Mesodermal cell (in vitro differentiated cells): ENCODE measurements at regions not wholly inside any gene's neighbourhood (a gene's known extent, or its start where the extent isn't known, plus 50 kb on each side); places are given as distances from the start of the nearest gene placed in this dataset.
"Not testable (repeated sequence)": the region's sequence is repeated elsewhere in the genome, so short reads cannot be mapped to it uniquely, and the experiment has no call there.

ENCODE experiments used
- H3K27ac ChIP-seq: 2 replicates; pipeline ENCODE4 v1.7.0; 2013; ENCODE audit warnings: mild to moderate bottlenecking, low read depth, low read length, moderate library complexity; ENCODE audit not compliant: severe bottlenecking
- H3K36me3 ChIP-seq: 2 replicates; pipeline ENCODE4 v1.7.1; 2013; ENCODE audit warnings: mild to moderate bottlenecking, low read length, moderate library complexity; ENCODE audit not compliant: control insufficient read depth, insufficient read depth
- H3K4me1 ChIP-seq: one replicate; pipeline ENCODE4 v1.7.1; 2013; ENCODE audit warnings: mild to moderate bottlenecking, low read length; ENCODE audit not compliant: insufficient read depth, control insufficient read depth, poor library complexity, severe bottlenecking
- H3K4me3 ChIP-seq: 2 replicates; pipeline ENCODE4 v1.7.0; 2013; ENCODE audit warnings: low read length, control low read depth, mild to moderate bottlenecking; ENCODE audit not compliant: insufficient read depth, poor library complexity, severe bottlenecking; ENCODE audit errors: extremely low read depth
- H3K9me3 ChIP-seq: 2 replicates; pipeline ENCODE4 v1.7.1; 2013; ENCODE audit warnings: mild to moderate bottlenecking, low read length, moderate library complexity; ENCODE audit not compliant: control insufficient read depth
- WGBS, 2 experiments: methylation state at CpG; one replicate each; pipeline ENCODE4 v1.1.5; 2013; ENCODE audit warnings: missing lambda C conversion rate in 2 of 2; ENCODE audit not compliant: insufficient coverage in 2 of 2; 5-methylcytosine and 5-hydroxymethylcytosine counted together

- WGBS, 2 experiments, result 58 to 67% methylated on average over 3 of the region's 3 CpGs
- no peaks in the 10 kb centered on the region for H3K9me3 ChIP-seq
- H3K36me3 ChIP-seq, result no peaks in the 10 kb centered on the region
- H3K4me1 ChIP-seq, result no peaks in the 10 kb centered on the region
- H3K4me3 ChIP-seq, result no peak overlapping the region
- H3K27ac ChIP-seq, result no peak overlapping the region
Observed at GRCh38 chr1:4066860-4067599, 167.0 kb upstream of the C1orf174 start.

GRCh38 chr1:4068076-4068475 is 168.0 kb upstream of the C1orf174 start:
- Histone ChIP-seq H3K36me3 (no peaks in the 10 kb centered on the region), H3K9me3 (no peaks in the 10 kb centered on the region), H3K4me1 (no peaks in the 10 kb centered on the region), H3K4me3 (no peak overlapping the region), H3K27ac (no peak overlapping the region)
- WGBS, 2 experiments, result 78 to 85% methylated on average over 7 to 8 of the region's 8 CpGs

GRCh38 chr1:4071653-4072052 is 171.6 kb upstream of the C1orf174 start:
- Histone ChIP-seq H3K27ac (no peak overlapping the region), H3K4me1 (no peaks in the 10 kb centered on the region), H3K4me3 (no peak overlapping the region), H3K36me3 (no peaks in the 10 kb centered on the region), H3K9me3 (no peaks in the 10 kb centered on the region)
- 84 to 94% methylated on average over 6 of the region's 6 CpGs for WGBS, 2 experiments

- no peak overlapping the region for H3K27ac ChIP-seq
- no peak overlapping the region for H3K4me3 ChIP-seq
- 80 to 88% methylated on average over 8 to 14 of the region's 14 CpGs for whole genome bisulfite sequencing, 2 experiments
- H3K36me3 ChIP-seq, result no peaks in the 10 kb centered on the region
- no peaks in the 10 kb centered on the region for H3K4me1 ChIP-seq
- no peaks in the 10 kb centered on the region for H3K9me3 ChIP-seq
Observed at GRCh38 chr1:4072481-4073153, 172.5 kb upstream of the C1orf174 start.

- H3K36me3 ChIP-seq, result no peaks in the 10 kb centered on the region
- no peaks in the 10 kb centered on the region for H3K4me1 ChIP-seq
- WGBS, 2 experiments, result 78 to 89% methylated on average over 6 of the region's 8 CpGs
- H3K9me3 ChIP-seq, result no peaks in the 10 kb centered on the region
- no peak overlapping the region for H3K4me3 ChIP-seq
- no peak overlapping the region for H3K27ac ChIP-seq
Observed at GRCh38 chr1:4075436-4076225, 175.6 kb upstream of the C1orf174 start.

- 75 to 82% methylated on average over 7 to 8 of the region's 8 CpGs for WGBS, 2 experiments
- H3K27ac ChIP-seq, result no peak overlapping the region
Observed at GRCh38 chr1:4076346-4076745, 176.3 kb upstream of the C1orf174 start.

GRCh38 chr1:4078091-4078962 is 178.3 kb upstream of the C1orf174 start:
- not testable (repeated sequence) for H3K27ac ChIP-seq, H3K4me1 ChIP-seq, H3K4me3 ChIP-seq, H3K36me3 ChIP-seq, H3K9me3 ChIP-seq
- WGBS, 2 experiments, result 81 to 84% methylated on average over 6 to 10 of the region's 24 CpGs

More at GRCh38 chr1:4076346-4076745, 176.3 kb upstream of the C1orf174 start:
- Histone ChIP-seq H3K9me3 (no peaks in the 10 kb centered on the region), H3K4me1 (no peaks in the 10 kb centered on the region), H3K4me3 (no peak overlapping the region), H3K36me3 (no peaks in the 10 kb centered on the region)

- H3K36me3 ChIP-seq, result no peaks in the 10 kb centered on the region
- 50 to 72% methylated on average over 2 to 5 of the region's 5 CpGs for WGBS, 2 experiments
- H3K4me1 ChIP-seq, result no peaks in the 10 kb centered on the region
- no peak overlapping the region for H3K4me3 ChIP-seq
- no peak overlapping the region for H3K27ac ChIP-seq
- H3K9me3 ChIP-seq, result no peaks in the 10 kb centered on the region
Observed at GRCh38 chr1:4079815-4080214, 179.7 kb upstream of the C1orf174 start.

- H3K27ac ChIP-seq, result no peak overlapping the region
- 82 to 89% methylated on average over 16 to 17 of the region's 23 CpGs for WGBS, 2 experiments
- H3K4me3 ChIP-seq, result no peak overlapping the region
- no peaks in the 10 kb centered on the region for H3K4me1 ChIP-seq
- no peaks in the 10 kb centered on the region for H3K36me3 ChIP-seq
- H3K9me3 ChIP-seq, result no peaks in the 10 kb centered on the region
Observed at GRCh38 chr1:4081806-4082711, 182.0 kb upstream of the C1orf174 start.
